ENCODE measurements at regions not wholly inside any gene's neighbourhood (a gene's known extent, or its start where the extent isn't known, plus 50 kb on each side); places are given as distances from the start of the nearest gene placed in this dataset.

DNA sequence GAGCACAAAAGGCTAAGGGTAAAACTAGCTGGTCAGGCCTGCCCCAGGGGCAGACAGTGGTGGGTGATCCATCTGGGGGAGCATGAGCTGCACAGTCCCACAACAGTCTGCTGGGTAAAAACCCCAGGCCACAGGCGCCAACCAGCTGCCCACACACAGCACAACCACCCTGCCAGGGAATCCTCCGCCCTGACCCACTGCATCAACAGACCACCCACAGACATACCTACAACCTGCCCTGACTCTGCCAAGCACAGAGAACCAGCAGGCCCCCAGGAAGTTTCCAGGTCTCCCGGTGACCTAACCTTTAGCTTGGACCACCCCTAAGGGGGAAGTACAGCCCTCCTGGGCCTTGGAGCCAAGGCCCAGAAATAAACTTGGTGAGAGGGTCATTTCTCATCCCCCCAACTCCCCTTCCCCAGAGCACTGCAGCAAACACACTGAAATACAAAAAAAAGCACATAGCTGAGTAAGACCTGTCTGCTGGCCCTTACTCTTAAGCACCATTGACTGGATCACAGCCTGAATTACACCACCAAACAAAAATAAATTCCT lies 118.3 kb upstream of the CAB39 start:
- TF ChIP-seq, protein P1, sequence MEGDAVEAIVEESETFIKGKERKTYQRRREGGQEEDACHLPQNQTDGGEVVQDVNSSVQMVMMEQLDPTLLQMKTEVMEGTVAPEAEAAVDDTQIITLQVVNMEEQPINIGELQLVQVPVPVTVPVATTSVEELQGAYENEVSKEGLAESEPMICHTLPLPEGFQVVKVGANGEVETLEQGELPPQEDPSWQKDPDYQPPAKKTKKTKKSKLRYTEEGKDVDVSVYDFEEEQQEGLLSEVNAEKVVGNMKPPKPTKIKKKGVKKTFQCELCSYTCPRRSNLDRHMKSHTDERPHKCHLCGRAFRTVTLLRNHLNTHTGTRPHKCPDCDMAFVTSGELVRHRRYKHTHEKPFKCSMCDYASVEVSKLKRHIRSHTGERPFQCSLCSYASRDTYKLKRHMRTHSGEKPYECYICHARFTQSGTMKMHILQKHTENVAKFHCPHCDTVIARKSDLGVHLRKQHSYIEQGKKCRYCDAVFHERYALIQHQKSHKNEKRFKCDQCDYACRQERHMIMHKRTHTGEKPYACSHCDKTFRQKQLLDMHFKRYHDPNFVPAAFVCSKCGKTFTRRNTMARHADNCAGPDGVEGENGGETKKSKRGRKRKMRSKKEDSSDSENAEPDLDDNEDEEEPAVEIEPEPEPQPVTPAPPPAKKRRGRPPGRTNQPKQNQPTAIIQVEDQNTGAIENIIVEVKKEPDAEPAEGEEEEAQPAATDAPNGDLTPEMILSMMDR (conservative IDR thresholded peaks at IDR 0.05; ENCODE audit: low read length): no peak
- TF ChIP-seq EZH2phosphoT487 (IDR thresholded peaks at IDR 0.05; ENCODE audit: borderline replicate concordance, low read depth, low read length): no peak
